Naive thymus-derived CD4-positive, alpha-beta T cell (primary cell): ENCODE measurements at regions not wholly inside any gene's neighbourhood (a gene's known extent, or its start where the extent isn't known, plus 50 kb on each side); places are given as distances from the start of the nearest gene placed in this dataset.

ENCODE experiments used
- ATAC-seq: fragments of 150-1000 bp; cut with Tn5 transposase; 2 replicates; pipeline ENCODE4 v1.10.0; 2021; ENCODE audit warnings: mild to moderate bottlenecking, moderate library complexity
- CTCF ChIA-PET: fragments of 350-600 bp; sonication (Branson Sonifier 250); formaldehyde crosslinking; loops from one replicate; lab custom pipeline; 2021; ENCODE audit warnings: antibody characterized with exemption; lab: Charles Lee
- POLR2A ChIA-PET: fragments of 350-600 bp; sonication (Branson Sonifier 250); formaldehyde crosslinking; loops from one replicate; lab custom pipeline; 2021; ENCODE audit warnings: antibody characterized with exemption, inconsistent platforms; lab: Charles Lee
- DNase-seq, 9 donors: peaks; one replicate each; pipeline versions ENCODE4 v3.0.0 to v3.0.0-alpha.2; 2020 to 2022; ENCODE audit warnings: mixed read lengths in 1 of 9
- H3K27ac ChIP-seq: one replicate; pipeline ENCODE4 v1.7.0; 2013; ENCODE audit warnings: mild to moderate bottlenecking, low read depth, low read length, moderate library complexity
- H3K27me3 ChIP-seq, 2 donors: one replicate each; pipeline ENCODE4 v1.7.0; 2013; ENCODE audit warnings: low read length in 2 of 2, mild to moderate bottlenecking in 2 of 2, moderate library complexity in 2 of 2; ENCODE audit not compliant: control insufficient read depth in 2 of 2, insufficient read depth in 2 of 2
- H3K36me3 ChIP-seq, 3 experiments: 1 replicate in 2 of 3; 2 replicates in 1 of 3; pipeline ENCODE4 v1.7.0; 2013; ENCODE audit warnings: low read length in 3 of 3, mild to moderate bottlenecking in 3 of 3, moderate library complexity in 1 of 3; ENCODE audit not compliant: insufficient read depth in 3 of 3, control insufficient read depth in 2 of 3
- H3K4me1 ChIP-seq, 2 donors: one replicate each; pipeline ENCODE4 v1.7.0; 2013; ENCODE audit warnings: low read length in 2 of 2, mild to moderate bottlenecking in 2 of 2, moderate library complexity in 1 of 2; ENCODE audit not compliant: control insufficient read depth in 2 of 2, insufficient read depth in 2 of 2
- H3K4me3 ChIP-seq: 2 replicates; pipeline ENCODE4 v1.7.0; 2013; ENCODE audit warnings: mild to moderate bottlenecking, low read length
- H3K9me3 ChIP-seq, 3 experiments: 1 replicate in 2 of 3; 2 replicates in 1 of 3; pipeline ENCODE4 v1.7.0; 2013; ENCODE audit warnings: low read length in 3 of 3; ENCODE audit not compliant: control insufficient read depth in 2 of 3
- H3K27ac Mint-ChIP-seq, 9 donors: one replicate each; pipeline ENCODE4 v1.8.0; 2020 to 2022; ENCODE audit warnings: mixed read lengths in 9 of 9, mild to moderate bottlenecking in 8 of 9, moderate library complexity in 5 of 9, inconsistent platforms in 2 of 9
- H3K27me3 Mint-ChIP-seq, 5 donors: one replicate each; pipeline ENCODE4 v1.8.0; 2021 to 2022; ENCODE audit warnings: mixed read lengths in 5 of 5, mild to moderate bottlenecking in 1 of 5
- H3K36me3 Mint-ChIP-seq, 5 donors: one replicate each; pipeline ENCODE4 v1.8.0; 2020 to 2022; ENCODE audit warnings: mixed read lengths in 5 of 5, mild to moderate bottlenecking in 3 of 5, inconsistent platforms in 1 of 5
- H3K4me1 Mint-ChIP-seq, 7 donors: one replicate each; pipeline ENCODE4 v1.8.0; 2020 to 2022; ENCODE audit warnings: mixed read lengths in 7 of 7, mild to moderate bottlenecking in 3 of 7, inconsistent platforms in 1 of 7
- H3K4me3 Mint-ChIP-seq, 10 donors: one replicate each; pipeline ENCODE4 v1.8.0; 2020 to 2022; ENCODE audit warnings: mild to moderate bottlenecking in 10 of 10, mixed read lengths in 10 of 10, moderate library complexity in 6 of 10, inconsistent platforms in 2 of 10
- H3K9me3 Mint-ChIP-seq, 11 donors: one replicate each; pipeline ENCODE4 v1.8.0; 2020 to 2022; ENCODE audit warnings: mixed read lengths in 11 of 11, mild to moderate bottlenecking in 4 of 11, inconsistent platforms in 1 of 11, moderate library complexity in 1 of 11
- intact Hi-C, 2 donors: fragments of 100-400 bp; cut with micrococcal nuclease; formaldehyde crosslinking; loops; one replicate each; pipeline ENCODE4 v1.15.1; 2023

GRCh38 chr20:17158701-17159100 lies 68.1 kb upstream of the PCSK2 start:
- no peaks in the 10 kb centered on the region for H3K27me3 Mint-ChIP-seq
- H3K27me3 ChIP-seq, result no peaks in the 10 kb centered on the region
- no peaks in the 10 kb centered on the region for H3K4me1 ChIP-seq
- ChIA-PET CTCF (no interaction called here), POLR2A (no interaction called here)
- no peak overlapping the region for H3K4me3 ChIP-seq
- peaks cover 0 to 20% (median 4%) of the 10 kb centered on the region in 11 donors for H3K9me3 Mint-ChIP-seq
- intact Hi-C loops, result no loop called here
- no peak overlapping the region for H3K27ac Mint-ChIP-seq
- no peaks in the 10 kb centered on the region for H3K36me3 ChIP-seq
- no peak for ATAC-seq
- H3K9me3 ChIP-seq, result no peaks in the 10 kb centered on the region
- no peak for DNase-seq
- no peaks in the 10 kb centered on the region for H3K4me1 Mint-ChIP-seq
- H3K27ac ChIP-seq, result no peak overlapping the region
- H3K36me3 Mint-ChIP-seq, result no peaks in the 10 kb centered on the region
- H3K4me3 Mint-ChIP-seq, result no peak overlapping the region

- no peaks in the 10 kb centered on the region for H3K4me1 Mint-ChIP-seq
- H3K4me3 Mint-ChIP-seq, result no peak overlapping the region
- H3K36me3 ChIP-seq, result no peaks in the 10 kb centered on the region
- ATAC-seq (no peak), DNase-seq (no peak)
- H3K27me3 ChIP-seq, result no peaks in the 10 kb centered on the region
- ChIA-PET POLR2A (no interaction called here), CTCF (no interaction called here)
- no peaks in the 10 kb centered on the region for H3K27me3 Mint-ChIP-seq
- H3K9me3 Mint-ChIP-seq, result peaks cover 0 to 10% (median 2%) of the 10 kb centered on the region in 11 donors
- intact Hi-C loops, result no loop called here
- no peaks in the 10 kb centered on the region for H3K9me3 ChIP-seq
- H3K27ac Mint-ChIP-seq, result no peak overlapping the region
- H3K4me3 ChIP-seq, result no peak overlapping the region
- no peaks in the 10 kb centered on the region for H3K4me1 ChIP-seq
- no peaks in the 10 kb centered on the region for H3K36me3 Mint-ChIP-seq
- H3K27ac ChIP-seq, result no peak overlapping the region
These were observed 65.0 kb upstream of the PCSK2 start for GRCh38 chr20:17161673-17162481.

GRCh38 chr20:17168026-17168612 lies 58.7 kb upstream of the PCSK2 start:
- ATAC-seq (no peak), DNase-seq (no peak)
- peaks cover 0 to 7% (median 0%) of the 10 kb centered on the region in 5 donors for H3K36me3 Mint-ChIP-seq
- H3K4me1 ChIP-seq, result no peaks in the 10 kb centered on the region
- H3K4me1 Mint-ChIP-seq, result no peaks in the 10 kb centered on the region
- peaks cover 0 to 14% (median 3%) of the 10 kb centered on the region in 11 donors for H3K9me3 Mint-ChIP-seq
- intact Hi-C loops, result no loop called here
- H3K36me3 ChIP-seq, result no peaks in the 10 kb centered on the region
- no peaks in the 10 kb centered on the region for H3K27me3 ChIP-seq
- no peak overlapping the region for H3K27ac Mint-ChIP-seq
- H3K27ac ChIP-seq, result no peak overlapping the region
- peaks cover 0 to 5% (median 0%) of the 10 kb centered on the region in 5 donors for H3K27me3 Mint-ChIP-seq
- no peak overlapping the region for H3K4me3 Mint-ChIP-seq
- ChIA-PET POLR2A (no interaction called here), CTCF (no interaction called here)
- H3K4me3 ChIP-seq, result no peak overlapping the region
- no peaks in the 10 kb centered on the region for H3K9me3 ChIP-seq

DNA sequence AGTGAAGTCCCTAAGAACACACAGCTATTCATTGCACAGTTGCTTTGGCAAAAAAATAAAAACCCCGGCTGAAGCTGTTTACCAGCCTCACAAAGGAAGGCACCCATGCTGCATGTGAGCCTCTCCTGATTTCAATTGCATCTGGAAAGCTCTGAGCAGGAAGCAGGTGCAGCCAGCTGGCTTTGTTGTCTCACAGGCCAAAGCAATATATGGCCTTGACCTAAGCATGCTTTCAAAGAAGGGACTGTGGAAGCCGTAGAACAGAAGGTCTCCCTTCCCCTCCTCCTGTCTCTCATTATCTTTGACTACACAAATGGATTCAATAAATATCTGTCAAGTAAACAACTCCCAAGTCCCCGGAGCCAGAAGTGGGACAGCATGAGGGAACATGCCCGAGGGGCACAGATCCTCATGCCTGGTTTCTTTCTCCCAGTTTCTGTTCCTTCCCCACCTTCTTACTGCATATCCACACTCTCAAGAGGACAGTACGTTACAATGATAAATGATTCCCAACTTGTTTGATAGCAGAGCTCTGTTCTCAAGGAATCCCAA lies 57.2 kb upstream of the PCSK2 start:
- no peak for ATAC-seq
- no peaks in the 10 kb centered on the region for H3K27me3 ChIP-seq

GRCh38 chr20:17171746-17172280 lies 55.0 kb upstream of the PCSK2 start:
- Mint-ChIP-seq H3K27ac (no peak overlapping the region), H3K36me3 (peaks cover 0 to 7% (median 0%) of the 10 kb centered on the region in 5 donors), H3K9me3 (peaks cover 0 to 17% (median 4%) of the 10 kb centered on the region in 11 donors), H3K4me1 (no peaks in the 10 kb centered on the region), H3K27me3 (peaks cover 0 to 5% (median 3%) of the 10 kb centered on the region in 5 donors), H3K4me3 (no peak overlapping the region)
- ChIA-PET POLR2A (no interaction called here), CTCF (no interaction called here)
- no peaks in the 10 kb centered on the region for H3K9me3 ChIP-seq
- H3K36me3 ChIP-seq, result no peaks in the 10 kb centered on the region
- intact Hi-C loops, result no loop called here
- H3K27me3 ChIP-seq, result no peaks in the 10 kb centered on the region
- H3K4me1 ChIP-seq, result no peaks in the 10 kb centered on the region
- ATAC-seq, result no peak
- no peak overlapping the region for H3K4me3 ChIP-seq
- no peak overlapping the region for H3K27ac ChIP-seq
- no peak for DNase-seq

More for the DNA sequence above, 57.2 kb upstream of the PCSK2 start:
- Mint-ChIP-seq H3K4me1 (no peaks in the 10 kb centered on the region), H3K4me3 (no peak overlapping the region), H3K27ac (no peak overlapping the region), H3K27me3 (peaks cover 0 to 5% (median 3%) of the 10 kb centered on the region in 5 donors), H3K9me3 (peaks cover 0 to 17% (median 4%) of the 10 kb centered on the region in 11 donors), H3K36me3 (peaks cover 0 to 7% (median 0%) of the 10 kb centered on the region in 5 donors)
- H3K36me3 ChIP-seq, result no peaks in the 10 kb centered on the region
- no peaks in the 10 kb centered on the region for H3K9me3 ChIP-seq
- ChIA-PET CTCF (no interaction called here), POLR2A (no interaction called here)
- no peak for DNase-seq
- intact Hi-C loops, result no loop called here
- no peak overlapping the region for H3K4me3 ChIP-seq
- no peak overlapping the region for H3K27ac ChIP-seq
- no peaks in the 10 kb centered on the region for H3K4me1 ChIP-seq

DNA sequence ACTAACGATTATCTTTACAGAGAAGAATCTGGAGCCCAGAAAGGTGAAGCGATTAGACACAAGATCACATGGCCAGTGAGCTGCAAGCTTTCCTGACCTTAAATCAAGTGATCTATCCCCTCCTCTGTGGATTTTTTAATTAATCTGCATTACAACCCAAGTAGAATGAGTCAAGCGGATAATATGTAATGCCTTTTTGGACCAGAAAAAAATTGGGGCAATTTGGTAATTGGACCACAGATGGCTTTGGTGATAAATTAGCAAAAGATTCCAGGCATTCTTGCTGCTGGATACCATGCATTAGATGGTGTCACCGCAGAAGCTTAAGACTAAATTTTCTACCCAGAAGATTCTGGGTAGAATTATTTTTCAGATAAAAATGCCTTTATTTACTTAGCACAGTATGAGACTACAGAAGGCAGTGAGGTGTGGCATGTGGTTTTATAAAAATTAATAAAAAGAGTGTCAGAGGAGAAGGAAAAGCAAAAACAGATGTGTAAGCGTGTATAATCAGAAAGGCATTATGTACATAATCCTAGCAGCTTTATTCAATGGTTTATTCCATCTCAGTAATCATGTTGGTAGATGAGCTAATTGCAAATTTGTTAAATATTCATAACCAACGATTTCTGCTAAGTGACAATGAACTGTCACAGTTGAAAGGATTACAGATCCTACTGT lies 53.9 kb upstream of the PCSK2 start:
- Histone ChIP-seq H3K4me3 (no peak overlapping the region), H3K36me3 (no peaks in the 10 kb centered on the region), H3K27me3 (no peaks in the 10 kb centered on the region), H3K27ac (no peak overlapping the region), H3K9me3 (no peaks in the 10 kb centered on the region), H3K4me1 (no peaks in the 10 kb centered on the region)
- ChIA-PET POLR2A (no interaction called here), CTCF (no interaction called here)
- Mint-ChIP-seq H3K36me3 (peaks cover 0 to 7% (median 0%) of the 10 kb centered on the region in 5 donors), H3K27ac (no peak overlapping the region), H3K4me3 (no peak overlapping the region), H3K9me3 (peaks cover 0 to 19% (median 4%) of the 10 kb centered on the region in 11 donors), H3K4me1 (no peaks in the 10 kb centered on the region), H3K27me3 (peaks cover 0 to 8% (median 3%) of the 10 kb centered on the region in 5 donors)
- ATAC-seq (no peak), DNase-seq (no peak)
- intact Hi-C loops, result no loop called here
